ENCODE measurements at regions not wholly inside any gene's neighbourhood (a gene's known extent, or its start where the extent isn't known, plus 50 kb on each side); places are given as distances from the start of the nearest gene placed in this dataset.

- Mint-ChIP-seq H3K27me3 (peaks cover 35% of the 10 kb centered on the region), H3K27ac (no peak overlapping the region)
Measured at GRCh38 chr6:169095153-169095552, 158.5 kb downstream of the THBS2 start.

GRCh38 chr6:169094552-169094950 lies 159.1 kb downstream of the THBS2 start:
- intact Hi-C loops (cut with DNase I, micrococcal nuclease) = no loop called here
- ChIA-PET CTCF (no interaction called here), POLR2A (no interaction called here)
- Histone ChIP-seq H3K36me3 (ENCODE audit: insufficient read depth, low read length) (no peaks in the 10 kb centered on the region), H3K4me1 (ENCODE audit: insufficient read depth, low read length) (no peaks in the 10 kb centered on the region), H3K4me3 (ENCODE audit: low read length) (no peak overlapping the region), H3K27ac (ENCODE audit: low read depth in 1 of 2, low read length in 2 of 2) (no peak overlapping the region), H3K9me3 (ENCODE audit: control insufficient read depth in 1 of 2, insufficient read depth in 1 of 2, low read length in 2 of 2) (peaks cover 9 to 16% of the 10 kb centered on the region in 2 experiments), H3K27me3 (ENCODE audit: control insufficient read depth in 1 of 2, insufficient read depth in 2 of 2, low read length in 2 of 2) (no peaks in the 10 kb centered on the region)
- ATAC-seq (ENCODE audit: poor library complexity) (no peak), DNase-seq (no peak)
- Mint-ChIP-seq H3K27ac (no peak overlapping the region), H3K9me3 (peaks cover 16% of the 10 kb centered on the region), H3K4me3 (no peak overlapping the region), H3K27me3 (peaks cover 31% of the 10 kb centered on the region), H3K36me3 (ENCODE audit: low read depth) (no peaks in the 10 kb centered on the region), H3K4me1 (ENCODE audit: low read depth) (no peaks in the 10 kb centered on the region)
- TF ChIP-seq, protein P1, sequence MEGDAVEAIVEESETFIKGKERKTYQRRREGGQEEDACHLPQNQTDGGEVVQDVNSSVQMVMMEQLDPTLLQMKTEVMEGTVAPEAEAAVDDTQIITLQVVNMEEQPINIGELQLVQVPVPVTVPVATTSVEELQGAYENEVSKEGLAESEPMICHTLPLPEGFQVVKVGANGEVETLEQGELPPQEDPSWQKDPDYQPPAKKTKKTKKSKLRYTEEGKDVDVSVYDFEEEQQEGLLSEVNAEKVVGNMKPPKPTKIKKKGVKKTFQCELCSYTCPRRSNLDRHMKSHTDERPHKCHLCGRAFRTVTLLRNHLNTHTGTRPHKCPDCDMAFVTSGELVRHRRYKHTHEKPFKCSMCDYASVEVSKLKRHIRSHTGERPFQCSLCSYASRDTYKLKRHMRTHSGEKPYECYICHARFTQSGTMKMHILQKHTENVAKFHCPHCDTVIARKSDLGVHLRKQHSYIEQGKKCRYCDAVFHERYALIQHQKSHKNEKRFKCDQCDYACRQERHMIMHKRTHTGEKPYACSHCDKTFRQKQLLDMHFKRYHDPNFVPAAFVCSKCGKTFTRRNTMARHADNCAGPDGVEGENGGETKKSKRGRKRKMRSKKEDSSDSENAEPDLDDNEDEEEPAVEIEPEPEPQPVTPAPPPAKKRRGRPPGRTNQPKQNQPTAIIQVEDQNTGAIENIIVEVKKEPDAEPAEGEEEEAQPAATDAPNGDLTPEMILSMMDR (IDR thresholded peaks at IDR 0.05) = no peak

More at GRCh38 chr6:169095153-169095552, 158.5 kb downstream of the THBS2 start:
- Histone ChIP-seq H3K36me3 (ENCODE audit: insufficient read depth, low read length) (no peaks in the 10 kb centered on the region), H3K4me1 (ENCODE audit: insufficient read depth, low read length) (no peaks in the 10 kb centered on the region), H3K4me3 (ENCODE audit: low read length) (no peak overlapping the region), H3K27ac (ENCODE audit: low read depth in 1 of 2, low read length in 2 of 2) (no peak overlapping the region), H3K9me3 (ENCODE audit: control insufficient read depth in 1 of 2, insufficient read depth in 1 of 2, low read length in 2 of 2) (peaks cover 8 to 16% of the 10 kb centered on the region in 2 experiments), H3K27me3 (ENCODE audit: control insufficient read depth in 1 of 2, insufficient read depth in 2 of 2, low read length in 2 of 2) (no peaks in the 10 kb centered on the region)
- peaks cover 13% of the 10 kb centered on the region for H3K9me3 Mint-ChIP-seq
- no peak overlapping the region for H3K4me3 Mint-ChIP-seq
- intact Hi-C loops (cut with DNase I, micrococcal nuclease) = no loop called here
- ATAC-seq (ENCODE audit: poor library complexity) (no peak), DNase-seq (no peak)
- TF ChIP-seq, protein P1 (IDR thresholded peaks at IDR 0.05) = no peak
- POLR2A ChIA-PET = no interaction called here
- CTCF ChIA-PET = no interaction called here
- no peaks in the 10 kb centered on the region for H3K4me1 Mint-ChIP-seq (ENCODE audit: low read depth)
- no peaks in the 10 kb centered on the region for H3K36me3 Mint-ChIP-seq (ENCODE audit: low read depth)

DNA sequence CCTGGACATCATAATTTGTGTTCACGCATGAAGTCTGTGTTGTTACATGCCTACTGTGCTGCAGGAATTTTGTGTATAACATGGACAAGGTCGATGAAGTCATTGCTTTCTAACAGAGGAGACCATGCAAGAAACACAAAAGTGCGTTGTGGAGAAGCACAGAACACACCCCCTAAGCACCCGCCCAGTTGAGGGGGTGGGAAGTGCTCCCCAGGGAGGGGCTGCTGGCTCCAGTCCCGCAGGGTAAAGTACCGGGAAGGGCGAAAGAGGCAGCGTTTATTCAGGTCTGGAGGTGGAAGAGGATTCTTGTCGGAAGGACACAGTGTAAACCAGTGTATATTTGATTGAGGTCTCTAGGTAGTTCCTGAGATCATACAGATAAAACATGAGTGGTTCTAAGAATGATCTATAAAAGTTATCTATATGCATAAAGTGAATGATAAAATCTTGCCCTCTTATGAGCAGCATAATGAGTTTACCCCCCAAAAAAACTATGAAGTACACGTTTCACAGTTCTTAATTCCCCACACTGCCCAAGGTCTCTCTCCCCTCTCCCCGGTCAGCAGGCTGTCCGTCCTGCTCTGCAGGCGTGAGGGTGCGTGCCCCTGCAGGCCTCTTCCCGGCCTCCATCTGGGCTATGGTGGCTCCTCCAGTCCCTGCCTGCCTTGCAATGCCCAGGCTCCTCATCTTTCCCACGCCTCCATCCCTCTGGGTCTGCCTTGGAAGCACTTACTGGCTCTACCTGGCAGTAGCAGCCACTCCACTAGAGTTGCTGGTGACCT lies 159.7 kb downstream of the THBS2 start:
- no peaks in the 10 kb centered on the region for H3K4me1 Mint-ChIP-seq (ENCODE audit: low read depth)
- intact Hi-C loops (cut with DNase I, micrococcal nuclease) = no loop called here
- CTCF ChIA-PET = no interaction called here
- Histone ChIP-seq H3K36me3 (ENCODE audit: insufficient read depth, low read length) (no peaks in the 10 kb centered on the region), H3K4me3 (ENCODE audit: low read length) (no peak overlapping the region), H3K9me3 (ENCODE audit: control insufficient read depth in 1 of 2, insufficient read depth in 1 of 2, low read length in 2 of 2) (peaks cover 9 to 16% of the 10 kb centered on the region in 2 experiments), H3K27ac (ENCODE audit: low read depth in 1 of 2, low read length in 2 of 2) (no peak overlapping the region), H3K4me1 (ENCODE audit: insufficient read depth, low read length) (no peaks in the 10 kb centered on the region), H3K27me3 (ENCODE audit: control insufficient read depth in 1 of 2, insufficient read depth in 2 of 2, low read length in 2 of 2) (no peaks in the 10 kb centered on the region)
- DNase-seq (no peak), ATAC-seq (ENCODE audit: poor library complexity) (no peak)
- H3K9me3 Mint-ChIP-seq = peaks cover 16% of the 10 kb centered on the region
- TF ChIP-seq, protein P1 (IDR thresholded peaks at IDR 0.05) = no peak
- POLR2A ChIA-PET = no interaction called here
- H3K27ac Mint-ChIP-seq = no peak overlapping the region
- peaks cover 27% of the 10 kb centered on the region for H3K27me3 Mint-ChIP-seq
- H3K4me3 Mint-ChIP-seq = no peak overlapping the region
- H3K36me3 Mint-ChIP-seq (ENCODE audit: low read depth) = no peaks in the 10 kb centered on the region
